T-cell (primary cell): ENCODE measurements at regions not wholly inside any gene's neighbourhood (a gene's known extent, or its start where the extent isn't known, plus 50 kb on each side); places are given as distances from the start of the nearest gene placed in this dataset.
"Not testable (repeated sequence)": the region's sequence is repeated elsewhere in the genome, so short reads cannot be mapped to it uniquely, and the experiment has no call there.

ENCODE experiments used
- ATAC-seq, 4 experiments: fragments of 200-7000 bp in 3 of 4; fragments of 150-1000 bp in 1 of 4; cut with Tn5 transposase; replicated peaks in 1 of 4; 1 replicate in 3 of 4; 2 replicates in 1 of 4; pipeline ENCODE4 v1.10.0; 2021; ENCODE audit warnings: moderate library complexity in 3 of 4, mild to moderate bottlenecking in 2 of 4, moderate number of reproducible peaks in 1 of 4
- CTCF ChIA-PET, 2 donors: fragments of 300-600 bp; sonication (Branson Sonifier 250); formaldehyde crosslinking; loops; one replicate each; lab custom pipeline; 2022; ENCODE audit warnings: antibody characterized with exemption in 2 of 2; lab: Charles Lee
- POLR2A ChIA-PET, 2 donors: fragments of 300-600 bp; sonication (Branson Sonifier 250); formaldehyde crosslinking; loops; one replicate each; lab custom pipeline; 2022; ENCODE audit warnings: antibody characterized with exemption in 2 of 2; lab: Charles Lee
- DNase-seq, 35 experiments: peaks; one replicate each; pipeline versions ENCODE4 v3.0.0 to v3.0.0-alpha.2; 2013 to 2023
- H3K27ac ChIP-seq: one replicate; pipeline ENCODE4 v1.5.1; 2013; ENCODE audit warnings: low read length
- H3K27me3 ChIP-seq, 2 experiments: replicated peaks in 1 of 2; 1 replicate in 1 of 2; 2 replicates in 1 of 2; pipeline versions ENCODE4 v1.6.1 to v1.7.0; 2013; ENCODE audit warnings: low read length in 1 of 2, mixed read lengths in 1 of 2; ENCODE audit not compliant: control insufficient read depth in 2 of 2, insufficient read depth in 2 of 2; ENCODE audit errors: extremely low read depth in 1 of 2
- H3K36me3 ChIP-seq, 2 donors: 1 replicate in 1 of 2; 2 replicates in 1 of 2; pipeline versions ENCODE4 v1.6.1 to v1.7.0; 2013; ENCODE audit warnings: low read length in 1 of 2; ENCODE audit not compliant: control insufficient read depth in 2 of 2, insufficient read depth in 1 of 2; ENCODE audit errors: extremely low read depth in 1 of 2
- H3K4me1 ChIP-seq, 2 experiments: 1 replicate in 1 of 2; 2 replicates in 1 of 2; pipeline versions ENCODE4 v1.6.1 to v1.7.0; 2013; ENCODE audit warnings: low read length in 2 of 2, mixed read lengths in 1 of 2; ENCODE audit not compliant: insufficient read depth in 2 of 2, control insufficient read depth in 1 of 2; ENCODE audit errors: extremely low read depth in 1 of 2
- H3K4me3 ChIP-seq, 2 donors: 1 replicate in 1 of 2; 2 replicates in 1 of 2; pipeline versions ENCODE4 v1.5.1 to v1.7.0; 2013; ENCODE audit warnings: mild to moderate bottlenecking in 2 of 2, low read length in 1 of 2, moderate library complexity in 1 of 2; ENCODE audit not compliant: control insufficient read depth in 1 of 2; ENCODE audit errors: extremely low read depth in 1 of 2
- H3K9me3 ChIP-seq: 2 replicates; pipeline ENCODE4 v1.7.0; 2013
- H3K27ac Mint-ChIP-seq, 2 donors: one replicate each; pipeline ENCODE4 v1.8.0; 2020 to 2021; ENCODE audit warnings: mild to moderate bottlenecking in 2 of 2, mixed read lengths in 2 of 2
- H3K27me3 Mint-ChIP-seq, 2 donors: one replicate each; pipeline ENCODE4 v1.8.0; 2021 to 2022; ENCODE audit warnings: mixed read lengths in 2 of 2
- H3K36me3 Mint-ChIP-seq: one replicate; pipeline ENCODE4 v1.8.0; 2021; ENCODE audit warnings: mixed read lengths
- H3K4me1 Mint-ChIP-seq, 3 donors: one replicate each; pipeline ENCODE4 v1.8.0; 2020 to 2022; ENCODE audit warnings: mixed read lengths in 3 of 3, mild to moderate bottlenecking in 1 of 3
- H3K4me3 Mint-ChIP-seq, 3 donors: one replicate each; pipeline ENCODE4 v1.8.0; 2020 to 2022; ENCODE audit warnings: mild to moderate bottlenecking in 3 of 3, mixed read lengths in 3 of 3, moderate library complexity in 3 of 3
- H3K9me3 Mint-ChIP-seq, 3 donors: one replicate each; pipeline ENCODE4 v1.8.0; 2020 to 2022; ENCODE audit warnings: mixed read lengths in 3 of 3
- WGBS: methylation state at CpG from one replicate; pipeline ENCODE4 v1.1.5; 2013; ENCODE audit warnings: missing lambda C conversion rate; ENCODE audit not compliant: insufficient coverage; 5-methylcytosine and 5-hydroxymethylcytosine counted together

- no peaks in the 10 kb centered on the region for H3K9me3 ChIP-seq
- H3K4me3 ChIP-seq: no peak overlapping the region
- no peak for DNase-seq
- ATAC-seq: no peak
- ChIA-PET CTCF (no interaction called here), POLR2A (no interaction called here)
- peaks cover 37 to 43% (median 38%) of the 10 kb centered on the region in 3 donors for H3K4me1 Mint-ChIP-seq
- no CpG with 5 or more reads among the region's 2 CpGs for WGBS
- no peaks in the 10 kb centered on the region for H3K36me3 ChIP-seq
- no peak overlapping the region for H3K4me3 Mint-ChIP-seq
- no peaks in the 10 kb centered on the region for H3K27me3 Mint-ChIP-seq
- peaks cover 0 to 3% (median 0%) of the 10 kb centered on the region in 3 donors for H3K9me3 Mint-ChIP-seq
- no peaks in the 10 kb centered on the region for H3K27me3 ChIP-seq
- no peak overlapping the region for H3K27ac Mint-ChIP-seq
- H3K36me3 Mint-ChIP-seq: no peaks in the 10 kb centered on the region
- no peak overlapping the region for H3K27ac ChIP-seq
- peaks cover 29 to 36% of the 10 kb centered on the region in 2 experiments for H3K4me1 ChIP-seq
Measured at GRCh38 chr1:58964428-58964827, 180.6 kb upstream of the JUN start.

DNA sequence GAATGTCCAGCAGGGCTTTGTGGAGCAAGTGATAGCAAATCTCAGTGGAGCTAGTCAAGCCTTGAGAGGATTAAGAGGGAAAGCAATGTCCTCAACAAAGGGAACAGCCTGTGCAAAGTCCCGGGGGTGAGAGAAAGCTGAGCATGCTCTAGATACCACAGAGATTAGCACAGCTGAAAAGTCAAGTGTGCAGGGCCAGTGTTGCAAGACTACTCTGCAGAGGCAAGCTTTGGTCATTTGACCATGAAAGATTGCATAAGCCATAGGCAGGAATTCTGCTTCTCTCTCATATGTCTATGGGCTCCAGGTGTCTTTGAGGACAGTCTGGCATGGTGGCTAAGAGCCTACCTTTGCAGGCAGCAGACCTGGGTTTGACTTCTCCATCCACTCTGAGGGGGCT lies 181.0 kb upstream of the JUN start:
- DNase-seq (no peak), ATAC-seq (no peak)
- Histone ChIP-seq H3K9me3 (no peaks in the 10 kb centered on the region), H3K27me3 (no peaks in the 10 kb centered on the region), H3K4me1 (peaks cover 29 to 38% of the 10 kb centered on the region in 2 experiments), H3K4me3 (no peak overlapping the region), H3K36me3 (no peaks in the 10 kb centered on the region), H3K27ac (no peak overlapping the region)
- H3K4me1 Mint-ChIP-seq: peaks cover 37 to 44% (median 39%) of the 10 kb centered on the region in 3 donors
- H3K4me3 Mint-ChIP-seq: no peak overlapping the region
- H3K36me3 Mint-ChIP-seq: no peaks in the 10 kb centered on the region
- WGBS: 93% methylated on average over 1 of the region's 1 CpG
- H3K9me3 Mint-ChIP-seq: peaks cover 0 to 3% (median 0%) of the 10 kb centered on the region in 3 donors
- H3K27ac Mint-ChIP-seq: no peak overlapping the region
- ChIA-PET CTCF (no interaction called here), POLR2A (no interaction called here)
- no peaks in the 10 kb centered on the region for H3K27me3 Mint-ChIP-seq

GRCh38 chr1:58966103-58966916 lies 182.5 kb upstream of the JUN start:
- no peaks in the 10 kb centered on the region for H3K36me3 ChIP-seq
- DNase-seq (no peak), ATAC-seq (peak in 1 of 4 experiments; percentile 15)
- Mint-ChIP-seq H3K4me3 (peak overlapping the region in 1 of 3 donors; percentile 0), H3K9me3 (no peaks in the 10 kb centered on the region), H3K27me3 (no peaks in the 10 kb centered on the region), H3K27ac (peak overlapping the region; percentile 36 to 77), H3K4me1 (peaks cover 37 to 44% (median 39%) of the 10 kb centered on the region in 3 donors), H3K36me3 (no peaks in the 10 kb centered on the region)
- H3K9me3 ChIP-seq: no peaks in the 10 kb centered on the region
- H3K27me3 ChIP-seq: no peaks in the 10 kb centered on the region
- 66% methylated on average over 4 of the region's 6 CpGs for WGBS
- ChIA-PET POLR2A (no interaction called here), CTCF (no interaction called here)
- H3K4me3 ChIP-seq: no peak overlapping the region
- H3K27ac ChIP-seq: no peak overlapping the region
- H3K4me1 ChIP-seq: peaks cover 29 to 39% of the 10 kb centered on the region in 2 experiments

DNA sequence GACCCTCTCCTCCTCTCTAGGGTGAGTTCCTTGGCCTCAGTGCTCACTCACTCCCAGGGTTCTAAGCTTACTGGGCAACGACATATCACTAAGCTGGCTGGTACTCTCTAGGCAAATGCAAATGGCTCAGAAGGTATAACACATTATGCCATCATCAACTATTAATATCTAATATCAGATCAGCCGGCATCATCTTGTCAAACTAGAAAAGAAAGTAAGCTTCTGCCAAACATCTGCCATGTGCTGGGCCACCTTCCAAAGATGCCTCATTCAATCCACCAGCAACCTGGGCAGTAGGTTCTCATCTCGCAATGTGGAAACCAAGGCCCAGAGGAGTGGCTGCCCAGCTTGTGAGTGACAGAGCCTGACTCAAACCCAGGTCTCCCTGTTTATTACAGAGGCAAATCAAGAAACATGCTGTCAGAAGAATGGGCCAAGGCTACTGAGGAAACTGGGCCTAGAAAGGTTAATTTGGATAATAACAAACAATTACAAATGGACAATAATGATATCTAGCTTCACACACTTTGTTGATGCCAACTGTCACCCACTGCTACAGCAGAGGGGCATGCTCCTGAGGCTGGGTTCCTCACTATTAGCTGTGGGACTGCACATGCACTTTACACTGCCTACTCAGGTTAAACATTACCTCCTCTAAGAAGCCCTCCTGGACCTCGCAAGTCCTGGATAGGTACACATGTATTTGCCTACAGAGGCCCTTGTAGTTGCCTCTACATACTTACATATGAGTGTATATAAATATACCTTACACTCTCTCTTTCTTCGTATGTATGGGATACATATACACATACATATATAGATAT lies 183.3 kb upstream of the JUN start:
- H3K4me3 Mint-ChIP-seq: no peak overlapping the region
- no peaks in the 10 kb centered on the region for H3K27me3 Mint-ChIP-seq
- H3K27ac ChIP-seq: no peak overlapping the region
- H3K4me1 ChIP-seq: peaks cover 29 to 39% of the 10 kb centered on the region in 2 experiments
- H3K4me1 Mint-ChIP-seq: peaks cover 37 to 44% (median 43%) of the 10 kb centered on the region in 3 donors
- POLR2A ChIA-PET: no interaction called here
- no peaks in the 10 kb centered on the region for H3K27me3 ChIP-seq
- CTCF ChIA-PET: no interaction called here
- no peak for ATAC-seq
- no peak overlapping the region for H3K4me3 ChIP-seq
- H3K36me3 ChIP-seq: no peaks in the 10 kb centered on the region
- H3K9me3 Mint-ChIP-seq: no peaks in the 10 kb centered on the region
- peak overlapping the region in 1 of 2 donors; percentile 77 for H3K27ac Mint-ChIP-seq
- 100% methylated on average over 2 of the region's 5 CpGs for WGBS
- H3K9me3 ChIP-seq: no peaks in the 10 kb centered on the region
- no peak for DNase-seq
- no peaks in the 10 kb centered on the region for H3K36me3 Mint-ChIP-seq

DNA sequence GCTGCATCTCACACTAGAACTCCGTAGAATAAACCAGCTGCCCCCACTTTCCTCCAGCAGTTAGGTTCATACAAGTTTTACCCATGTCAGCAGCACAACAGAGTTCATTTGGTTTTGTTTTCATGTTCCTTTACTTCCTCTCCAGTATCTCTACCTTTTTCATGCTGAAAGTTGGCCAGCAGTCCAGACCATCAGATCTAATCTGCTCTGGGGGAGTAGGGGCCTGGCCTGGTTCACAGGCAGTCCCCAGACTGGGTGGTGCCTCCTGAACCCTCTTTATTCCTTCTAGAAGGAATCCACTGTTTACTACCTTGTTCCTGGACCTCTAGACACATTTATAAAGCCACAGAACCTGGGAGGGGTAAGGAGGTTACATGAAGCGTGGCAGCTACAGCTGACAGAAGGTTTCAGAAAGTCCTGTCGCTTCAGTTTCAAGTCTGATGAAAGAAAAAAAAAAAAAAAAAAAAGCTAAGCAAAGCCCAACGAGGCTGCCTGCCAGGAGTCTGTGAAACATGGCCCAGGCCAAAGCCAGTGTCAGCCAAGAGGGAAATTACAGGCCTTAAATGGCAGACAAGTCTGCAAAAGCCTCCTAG lies 184.6 kb upstream of the JUN start:
- WGBS: 0% methylated on average over 1 of the region's 4 CpGs
- DNase-seq: peak in 21 of 35 experiments; percentile 1 to 51 (median 10)
- H3K4me3 Mint-ChIP-seq: peak overlapping the region; percentile 32 to 64 (median 53)
- H3K36me3 Mint-ChIP-seq: no peaks in the 10 kb centered on the region
- CTCF ChIA-PET: interaction anchor here (0.6 to 1.2 kb wide), 4 partner anchors 11 to 184 kb away, joined by 3 to 11 read pairs (median 4); no protein-coding TSS in a partner anchor
- H3K9me3 Mint-ChIP-seq: no peaks in the 10 kb centered on the region
- POLR2A ChIA-PET: interaction anchor here (0.6 to 0.7 kb wide), 4 partner anchors 10 to 445 kb away, joined by 3 to 10 read pairs (median 4); no protein-coding TSS in a partner anchor
- peak; percentile 71 to 87 (median 76) for ATAC-seq
- no peaks in the 10 kb centered on the region for H3K9me3 ChIP-seq
- peaks cover 37 to 45% (median 44%) of the 10 kb centered on the region in 3 donors for H3K4me1 Mint-ChIP-seq
- no peaks in the 10 kb centered on the region for H3K27me3 Mint-ChIP-seq
- no peak overlapping the region for H3K4me3 ChIP-seq
- H3K27ac Mint-ChIP-seq: peak overlapping the region; percentile 98 to 100
- H3K27ac ChIP-seq: peak overlapping the region; percentile 65
- peaks cover 29 to 39% of the 10 kb centered on the region in 2 experiments for H3K4me1 ChIP-seq
- H3K27me3 ChIP-seq: no peaks in the 10 kb centered on the region
- no peaks in the 10 kb centered on the region for H3K36me3 ChIP-seq

- not testable (repeated sequence) for H3K27me3 ChIP-seq, H3K36me3 ChIP-seq, H3K27me3 Mint-ChIP-seq, DNase-seq, H3K4me3 Mint-ChIP-seq, H3K36me3 Mint-ChIP-seq, H3K4me3 ChIP-seq, H3K9me3 ChIP-seq, H3K9me3 Mint-ChIP-seq, ATAC-seq
- CTCF ChIA-PET: interaction anchor here (0.6 to 1.2 kb wide), 5 partner anchors 10 to 704 kb away, joined by 3 to 11 read pairs (median 3); no protein-coding TSS in a partner anchor
- Mint-ChIP-seq H3K27ac (peak overlapping the region; percentile 98 to 100), H3K4me1 (peaks cover 37 to 45% (median 41%) of the 10 kb centered on the region in 3 donors)
- POLR2A ChIA-PET: interaction anchor here (0.6 kb wide), 2 partner anchors 31 to 206 kb away, joined by 5 to 10 read pairs; no protein-coding TSS in a partner anchor
- Histone ChIP-seq H3K27ac (peak overlapping the region; percentile 65), H3K4me1 (peaks cover 29 to 39% of the 10 kb centered on the region in 2 experiments)
Measured at GRCh38 chr1:58969176-58969575, 185.3 kb upstream of the JUN start.
